ENCODE measurements at regions not wholly inside any gene's neighbourhood (a gene's known extent, or its start where the extent isn't known, plus 50 kb on each side); places are given as distances from the start of the nearest gene placed in this dataset.

GRCh38 chr7:46317256-46317655 is 396.2 kb upstream of the IGFBP3 start:
- H3K36me3 ChIP-seq (replicated peaks in 1 of 2), result no peaks in the 10 kb centered on the region
- H3K9me3 ChIP-seq (replicated peaks in 1 of 3), result no peaks in the 10 kb centered on the region
- no peak overlapping the region for H3K27ac ChIP-seq
- intact Hi-C loops (cut with DNase I), result no loop called here
- no peaks in the 10 kb centered on the region for H3K4me1 ChIP-seq (replicated peaks in 1 of 2)
- 66 to 83% (median 79%) methylated on average over 6 of the region's 6 CpGs for WGBS, 4 donors
- DNase-seq, result no peak
- no peaks in the 10 kb centered on the region for H3K27me3 ChIP-seq
- H3K4me3 ChIP-seq, result no peak overlapping the region
- TF ChIP-seq CTCF (IDR thresholded peaks at IDR 0.05), result no peak
- TF ChIP-seq POLR2A (IDR thresholded peaks at IDR 0.05), result no peak

- H3K36me3 ChIP-seq (replicated peaks in 1 of 2), result no peaks in the 10 kb centered on the region
- intact Hi-C loops (cut with DNase I), result no loop called here
- H3K27me3 ChIP-seq, result no peaks in the 10 kb centered on the region
- TF ChIP-seq POLR2A (IDR thresholded peaks at IDR 0.05) (no peak), CTCF (IDR thresholded peaks at IDR 0.05) (no peak)
- no peak overlapping the region for H3K27ac ChIP-seq
- WGBS, 4 donors, result 74 to 85% (median 83%) methylated on average over 5 of the region's 5 CpGs
- no peak overlapping the region for H3K4me3 ChIP-seq
- H3K9me3 ChIP-seq (replicated peaks in 1 of 3), result no peaks in the 10 kb centered on the region
- no peaks in the 10 kb centered on the region for H3K4me1 ChIP-seq (replicated peaks in 1 of 2)
- DNase-seq, result no peak
Observed at GRCh38 chr7:46315891-46316290, 394.8 kb upstream of the IGFBP3 start.

DNA sequence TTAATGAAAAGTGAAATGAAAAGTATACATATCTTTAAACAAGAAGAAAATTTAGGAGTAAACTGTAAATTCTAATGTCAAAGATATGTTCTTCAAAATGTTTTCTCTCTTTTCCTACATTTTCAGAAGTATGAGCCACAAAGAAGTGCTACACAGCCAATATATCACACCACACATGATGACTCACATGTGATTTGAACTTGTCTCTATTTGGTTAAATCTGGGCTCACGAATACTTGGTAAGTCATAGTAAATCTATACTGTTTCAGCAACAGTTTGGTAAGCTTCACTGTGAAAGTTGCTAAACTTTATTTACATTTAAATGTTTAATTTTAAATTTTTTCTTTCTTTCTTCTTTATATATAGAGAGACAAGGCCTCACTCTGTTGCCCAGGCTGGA is 380.6 kb upstream of the IGFBP3 start:
- no peak for DNase-seq
- no peak for TF ChIP-seq POLR2A (IDR thresholded peaks at IDR 0.05)
- Histone ChIP-seq H3K9me3 (replicated peaks in 1 of 3) (peaks cover 0 to 12% (median 0%) of the 10 kb centered on the region in 3 donors), H3K27me3 (no peaks in the 10 kb centered on the region), H3K36me3 (replicated peaks in 1 of 2) (no peaks in the 10 kb centered on the region), H3K27ac (no peak overlapping the region), H3K4me3 (no peak overlapping the region), H3K4me1 (replicated peaks in 1 of 2) (no peaks in the 10 kb centered on the region)
- intact Hi-C loops (cut with DNase I), result no loop called here
- 60 to 85% (median 78%) methylated on average over 1 of the region's 1 CpG for WGBS, 4 donors

- Histone ChIP-seq H3K36me3 (replicated peaks in 1 of 2) (no peaks in the 10 kb centered on the region), H3K9me3 (replicated peaks in 1 of 3) (peaks cover 0 to 12% (median 0%) of the 10 kb centered on the region in 3 donors), H3K4me1 (replicated peaks in 1 of 2) (no peaks in the 10 kb centered on the region), H3K4me3 (no peak overlapping the region), H3K27ac (no peak overlapping the region), H3K27me3 (no peaks in the 10 kb centered on the region)
- TF ChIP-seq POLR2A (IDR thresholded peaks at IDR 0.05) (no peak), CTCF (IDR thresholded peaks at IDR 0.05) (no peak)
- 86 to 94% (median 88%) methylated on average over 2 of the region's 2 CpGs for WGBS, 4 donors
- intact Hi-C loops (cut with DNase I), result no loop called here
- no peak for DNase-seq
Observed at GRCh38 chr7:46297515-46297914, 376.4 kb upstream of the IGFBP3 start.

- Histone ChIP-seq H3K27ac (no peak overlapping the region), H3K4me1 (replicated peaks in 1 of 2) (no peaks in the 10 kb centered on the region), H3K9me3 (replicated peaks in 1 of 3) (peaks cover 0 to 12% (median 0%) of the 10 kb centered on the region in 3 donors), H3K4me3 (no peak overlapping the region), H3K27me3 (no peaks in the 10 kb centered on the region), H3K36me3 (replicated peaks in 1 of 2) (no peaks in the 10 kb centered on the region)
- intact Hi-C loops (cut with DNase I), result no loop called here
- WGBS, 4 donors, result 59 to 95% (median 73%) methylated on average over 1 of the region's 1 CpG
- TF ChIP-seq POLR2A (IDR thresholded peaks at IDR 0.05), result no peak
- TF ChIP-seq CTCF (IDR thresholded peaks at IDR 0.05), result no peak
- DNase-seq, result no peak
Observed at GRCh38 chr7:46296526-46296925, 375.5 kb upstream of the IGFBP3 start.

Data from adrenal gland (tissue), 9 donors.